A673 (cell line): ENCODE measurements at regions not wholly inside any gene's neighbourhood (a gene's known extent, or its start where the extent isn't known, plus 50 kb on each side); places are given as distances from the start of the nearest gene placed in this dataset.

Source experiments
- EZH2 ChIP-seq: fragments of 200-600 bp; sonication (generic); IDR thresholded peaks from 2 replicates; pipeline ENCODE4 v1.6.1; 2017; ENCODE audit warnings: borderline replicate concordance, low read depth, mild to moderate bottlenecking, mixed read lengths, antibody characterized with exemption, low read length; ENCODE audit not compliant: poor library complexity, severe bottlenecking
- TF ChIP-seq, protein P1 (sequence below): fragments of 300-800, 200-600 bp; sonication (generic); conservative IDR thresholded peaks from 2 replicates; pipeline ENCODE4 v1.5.1; 2017; ENCODE audit warnings: low read depth, mild to moderate bottlenecking, antibody characterized with exemption, low read length, moderate library complexity, mixed read lengths

DNA sequence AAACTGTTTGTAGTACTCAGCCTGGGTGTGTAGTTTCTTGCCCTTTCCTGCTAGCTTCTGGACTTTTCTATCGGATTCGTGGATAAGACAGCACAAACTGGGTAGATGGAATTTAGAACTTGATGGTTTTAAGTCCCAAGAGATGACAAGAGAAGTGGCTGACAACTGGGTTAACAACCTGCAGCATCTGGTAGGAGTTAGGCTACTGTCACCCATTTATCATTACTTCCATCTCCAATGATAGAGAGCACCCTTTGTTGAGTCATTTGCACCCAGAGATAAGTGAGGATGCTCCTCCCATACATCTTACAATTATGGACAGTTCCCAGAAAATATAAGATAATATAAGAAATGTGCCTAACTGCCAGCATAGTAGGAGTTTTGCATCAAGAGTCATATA, 50.2 kb upstream of the FLRT2 start:
- TF ChIP-seq, protein P1, sequence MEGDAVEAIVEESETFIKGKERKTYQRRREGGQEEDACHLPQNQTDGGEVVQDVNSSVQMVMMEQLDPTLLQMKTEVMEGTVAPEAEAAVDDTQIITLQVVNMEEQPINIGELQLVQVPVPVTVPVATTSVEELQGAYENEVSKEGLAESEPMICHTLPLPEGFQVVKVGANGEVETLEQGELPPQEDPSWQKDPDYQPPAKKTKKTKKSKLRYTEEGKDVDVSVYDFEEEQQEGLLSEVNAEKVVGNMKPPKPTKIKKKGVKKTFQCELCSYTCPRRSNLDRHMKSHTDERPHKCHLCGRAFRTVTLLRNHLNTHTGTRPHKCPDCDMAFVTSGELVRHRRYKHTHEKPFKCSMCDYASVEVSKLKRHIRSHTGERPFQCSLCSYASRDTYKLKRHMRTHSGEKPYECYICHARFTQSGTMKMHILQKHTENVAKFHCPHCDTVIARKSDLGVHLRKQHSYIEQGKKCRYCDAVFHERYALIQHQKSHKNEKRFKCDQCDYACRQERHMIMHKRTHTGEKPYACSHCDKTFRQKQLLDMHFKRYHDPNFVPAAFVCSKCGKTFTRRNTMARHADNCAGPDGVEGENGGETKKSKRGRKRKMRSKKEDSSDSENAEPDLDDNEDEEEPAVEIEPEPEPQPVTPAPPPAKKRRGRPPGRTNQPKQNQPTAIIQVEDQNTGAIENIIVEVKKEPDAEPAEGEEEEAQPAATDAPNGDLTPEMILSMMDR = no peak
- no peak for TF ChIP-seq EZH2
